GM12875 (cell line): ENCODE measurements at regions not wholly inside any gene's neighbourhood (a gene's known extent, or its start where the extent isn't known, plus 50 kb on each side); places are given as distances from the start of the nearest gene placed in this dataset.
"Not testable (repeated sequence)": the region's sequence is repeated elsewhere in the genome, so short reads cannot be mapped to it uniquely, and the experiment has no call there.

ENCODE experiments used
- H3K4me3 ChIP-seq: one replicate; pipeline ENCODE4 v1.5.1; 2011; ENCODE audit warnings: low read depth, low read length, control low read depth
- TF ChIP-seq, protein P1 (sequence below): IDR thresholded peaks from 2 replicates; pipeline ENCODE4 v1.5.1; 2011; ENCODE audit warnings: low read depth, mild to moderate bottlenecking, control low read depth, inconsistent platforms, low read length, moderate library complexity, borderline replicate concordance; ENCODE audit not compliant: insufficient read depth

DNA sequence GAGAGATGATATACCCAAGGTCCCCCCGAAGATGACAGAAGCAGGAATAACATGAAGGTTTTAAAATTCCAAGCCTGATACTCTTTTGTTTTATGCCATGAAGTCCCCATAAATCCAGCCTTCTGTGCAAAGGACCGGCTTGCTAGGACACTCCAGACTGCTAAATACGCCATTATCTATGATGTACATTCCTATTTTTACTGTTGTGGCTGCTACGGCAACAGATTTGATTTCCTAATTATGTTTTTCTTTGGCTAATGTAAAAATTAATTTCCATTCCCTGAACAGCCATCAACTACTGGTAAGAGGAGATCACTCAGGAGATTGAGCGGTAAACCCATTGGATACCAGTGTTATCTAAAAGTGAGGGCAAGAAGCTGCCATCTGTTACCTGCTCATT, 1090.8 kb downstream of the TYW1 start:
- H3K4me3 ChIP-seq = no peak overlapping the region

DNA sequence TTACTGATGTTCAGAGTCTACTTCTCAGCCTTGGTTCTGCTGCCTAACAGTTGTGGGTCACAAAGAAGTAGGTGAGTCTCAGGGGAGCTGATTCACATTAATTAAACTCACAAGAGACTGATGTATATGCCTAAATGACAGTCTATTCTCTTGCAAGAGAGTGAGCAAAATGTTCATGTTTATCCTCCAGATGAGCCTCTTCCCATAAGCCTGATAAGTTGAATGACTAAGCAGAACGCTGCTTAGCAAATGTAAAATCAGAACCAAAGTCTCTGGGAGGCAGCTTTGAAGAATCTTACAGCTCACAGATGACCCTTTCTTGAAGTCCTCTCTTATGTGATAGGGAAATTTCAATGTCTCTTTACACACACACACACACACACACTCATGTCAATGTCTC, 1092.2 kb downstream of the TYW1 start:
- TF ChIP-seq, protein P1, sequence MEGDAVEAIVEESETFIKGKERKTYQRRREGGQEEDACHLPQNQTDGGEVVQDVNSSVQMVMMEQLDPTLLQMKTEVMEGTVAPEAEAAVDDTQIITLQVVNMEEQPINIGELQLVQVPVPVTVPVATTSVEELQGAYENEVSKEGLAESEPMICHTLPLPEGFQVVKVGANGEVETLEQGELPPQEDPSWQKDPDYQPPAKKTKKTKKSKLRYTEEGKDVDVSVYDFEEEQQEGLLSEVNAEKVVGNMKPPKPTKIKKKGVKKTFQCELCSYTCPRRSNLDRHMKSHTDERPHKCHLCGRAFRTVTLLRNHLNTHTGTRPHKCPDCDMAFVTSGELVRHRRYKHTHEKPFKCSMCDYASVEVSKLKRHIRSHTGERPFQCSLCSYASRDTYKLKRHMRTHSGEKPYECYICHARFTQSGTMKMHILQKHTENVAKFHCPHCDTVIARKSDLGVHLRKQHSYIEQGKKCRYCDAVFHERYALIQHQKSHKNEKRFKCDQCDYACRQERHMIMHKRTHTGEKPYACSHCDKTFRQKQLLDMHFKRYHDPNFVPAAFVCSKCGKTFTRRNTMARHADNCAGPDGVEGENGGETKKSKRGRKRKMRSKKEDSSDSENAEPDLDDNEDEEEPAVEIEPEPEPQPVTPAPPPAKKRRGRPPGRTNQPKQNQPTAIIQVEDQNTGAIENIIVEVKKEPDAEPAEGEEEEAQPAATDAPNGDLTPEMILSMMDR = no peak
- no peak overlapping the region for H3K4me3 ChIP-seq

More for the DNA sequence above, 1090.8 kb downstream of the TYW1 start:
- TF ChIP-seq, protein P1 = no peak

DNA sequence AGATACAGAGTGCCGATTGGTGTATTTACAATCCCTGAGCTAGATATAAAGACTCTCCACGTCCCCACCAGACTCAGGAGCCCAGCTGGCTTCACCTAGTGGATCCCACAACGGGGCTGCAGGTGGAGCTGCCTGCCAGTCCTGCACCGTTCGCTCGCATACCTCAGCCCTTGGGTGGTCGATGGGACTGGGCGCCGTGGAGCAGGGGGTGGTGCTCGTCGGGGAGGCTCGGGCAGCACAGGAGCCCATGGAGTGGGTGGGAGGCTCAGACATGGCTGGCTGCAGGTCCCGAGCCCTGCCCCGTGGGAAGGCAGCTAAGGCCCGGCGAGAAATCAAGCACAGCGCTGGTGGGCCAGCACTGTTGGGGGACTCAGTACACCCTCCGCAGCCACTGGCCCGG, 1093.6 kb downstream of the TYW1 start:
- not testable (repeated sequence) for H3K4me3 ChIP-seq

DNA sequence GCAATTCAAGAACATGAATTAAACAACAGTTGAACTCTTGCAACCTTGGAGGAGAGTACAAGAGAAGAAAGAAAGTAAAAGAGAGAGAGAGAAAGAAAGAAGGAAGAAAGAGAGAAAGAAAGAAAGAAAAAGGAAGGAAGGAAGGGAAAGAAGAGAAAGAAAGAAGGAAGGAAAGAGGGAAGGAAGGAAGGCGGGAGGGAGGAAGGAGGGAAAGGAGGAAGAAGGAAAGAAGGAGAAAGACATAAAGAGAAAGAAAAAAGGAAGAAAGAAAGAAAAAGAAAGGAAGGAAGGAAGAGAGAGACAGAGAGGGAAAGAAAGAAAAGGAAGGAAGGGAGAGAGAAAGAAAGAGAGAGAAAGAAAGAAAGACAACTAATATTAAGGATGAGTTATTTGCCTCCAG, 1106.7 kb downstream of the TYW1 start:
- no peak overlapping the region for H3K4me3 ChIP-seq
- TF ChIP-seq, protein P1 = no peak

DNA sequence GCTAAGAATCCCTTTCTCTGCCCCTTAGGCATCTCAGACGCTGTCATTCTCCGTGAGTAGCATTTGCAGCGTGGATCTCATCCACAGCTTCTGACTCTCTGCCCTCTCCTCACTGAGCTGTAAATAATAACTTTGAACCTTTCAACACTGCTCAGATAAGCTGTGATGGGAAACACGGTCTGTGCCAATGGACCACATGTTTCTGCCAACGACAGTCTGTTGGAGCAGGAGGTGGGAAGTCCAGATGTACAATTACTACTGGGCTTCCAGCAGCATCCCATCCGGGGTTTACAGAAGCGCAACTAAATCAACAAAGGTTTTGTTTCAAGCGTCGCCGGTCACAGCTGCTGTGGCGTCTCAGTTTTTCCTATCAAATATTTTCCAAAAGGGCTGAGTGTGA, 1110.6 kb downstream of the TYW1 start:
- TF ChIP-seq, protein P1 = no peak

DNA sequence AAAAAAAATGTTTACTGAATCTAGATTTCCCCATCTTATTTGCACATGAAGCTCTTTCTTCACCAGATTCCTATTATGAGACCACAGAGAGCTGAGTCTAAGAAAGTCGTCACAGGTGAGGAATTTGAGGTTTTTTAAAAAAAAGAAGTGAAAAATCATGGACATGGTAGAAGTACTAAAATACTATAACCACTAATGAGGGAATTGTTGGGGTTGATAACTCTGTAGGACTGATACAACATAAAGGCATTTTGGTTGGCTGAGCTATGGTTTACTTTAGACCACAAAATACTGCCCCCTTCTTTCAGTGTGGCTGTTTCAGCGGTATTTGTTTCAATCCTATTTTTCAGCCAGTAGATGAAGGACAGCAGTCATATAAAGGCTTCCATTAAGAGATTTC, 1111.3 kb downstream of the TYW1 start:
- no peak overlapping the region for H3K4me3 ChIP-seq
- TF ChIP-seq, protein P1 = no peak

More for the DNA sequence above, 1110.6 kb downstream of the TYW1 start:
- no peak overlapping the region for H3K4me3 ChIP-seq

DNA sequence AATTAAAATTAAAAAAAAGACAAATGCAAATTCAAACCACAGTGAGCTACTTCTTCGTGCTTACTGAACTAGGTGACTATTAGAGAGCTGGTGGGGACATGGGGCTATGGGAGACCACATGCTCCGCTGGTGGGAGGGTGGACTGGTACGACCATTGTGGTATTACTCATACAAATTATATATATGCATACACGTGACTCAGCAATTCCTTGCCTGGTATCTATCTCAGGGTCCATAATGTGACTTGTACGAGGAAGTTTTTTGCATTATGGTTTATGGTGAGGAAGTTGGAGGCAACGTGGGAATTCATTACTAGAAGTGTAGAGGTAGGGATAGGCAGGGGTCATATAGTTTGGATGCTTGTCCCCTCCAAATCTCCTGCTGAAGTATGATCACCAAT, 1112.7 kb downstream of the TYW1 start:
- TF ChIP-seq, protein P1 = no peak
- H3K4me3 ChIP-seq = no peak overlapping the region

DNA sequence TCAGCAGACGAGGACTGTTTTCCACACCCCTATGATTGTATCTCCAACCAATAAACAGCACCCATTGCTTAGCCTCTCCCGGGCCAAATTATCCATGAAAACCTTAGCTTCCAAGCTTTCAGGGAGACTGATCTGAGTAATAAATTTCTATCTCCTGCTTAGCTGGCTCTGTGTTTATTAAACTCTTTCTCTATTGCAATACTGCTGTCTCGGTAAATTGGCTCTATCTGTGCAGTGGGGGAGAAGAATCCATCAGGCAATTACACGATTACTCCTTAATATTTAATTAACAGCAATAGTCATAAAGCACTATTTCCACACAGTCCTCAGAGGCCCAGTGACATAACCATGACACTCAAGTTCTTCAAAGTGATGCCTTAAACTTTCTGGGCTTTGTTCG, 1122.8 kb downstream of the TYW1 start:
- no peak overlapping the region for H3K4me3 ChIP-seq
- TF ChIP-seq, protein P1 = no peak
